GM23248 (cell line): ENCODE measurements at regions not wholly inside any gene's neighbourhood (a gene's known extent, or its start where the extent isn't known, plus 50 kb on each side); places are given as distances from the start of the nearest gene placed in this dataset.

Source experiments
- EZH2 ChIP-seq: fragments of 200-600 bp; sonication (generic); IDR thresholded peaks from 2 replicates; pipeline ENCODE4 v1.6.1; 2018; ENCODE audit warnings: antibody characterized with exemption, mild to moderate bottlenecking; ENCODE audit not compliant: insufficient read depth, poor library complexity, severe bottlenecking
- EZH2phosphoT487 ChIP-seq: fragments of 200-600 bp; sonication (generic); IDR thresholded peaks from 2 replicates; pipeline ENCODE4 v1.6.1; 2018; ENCODE audit warnings: antibody characterized with exemption, moderate library complexity, mild to moderate bottlenecking, low read depth; ENCODE audit not compliant: insufficient read depth

DNA sequence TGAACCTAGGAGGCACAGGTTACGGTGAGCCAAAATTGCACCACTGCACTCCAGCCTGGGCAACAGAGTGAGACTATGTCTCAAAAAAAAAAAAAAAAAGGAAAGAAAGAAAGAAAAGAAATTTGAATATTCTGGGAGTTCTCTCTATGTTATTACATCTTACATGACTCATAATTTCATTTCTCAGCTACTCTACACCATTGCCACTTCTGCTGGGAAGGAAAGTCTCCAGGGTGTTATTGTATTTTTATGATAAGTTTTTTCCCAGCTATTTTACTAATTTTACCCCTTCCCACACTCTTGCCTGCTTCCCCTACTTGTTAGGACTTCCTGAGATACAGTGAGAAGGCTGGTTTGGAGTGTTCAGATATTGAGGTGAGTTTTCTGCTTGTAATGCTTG, 69.7 kb upstream of the UMPS start:
- TF ChIP-seq EZH2 (no peak), EZH2phosphoT487 (no peak)
